ENCODE measurements at regions not wholly inside any gene's neighbourhood (a gene's known extent, or its start where the extent isn't known, plus 50 kb on each side); places are given as distances from the start of the nearest gene placed in this dataset.

GRCh38 chr5:118195211-118195610 is 793.1 kb downstream of the DTWD2 start:
- TF ChIP-seq CTCF (IDR thresholded peaks at IDR 0.05 in 8 of 11, conservative IDR thresholded peaks at IDR 0.05 in 3 of 11) = no peak
- TF ChIP-seq POLR2A (IDR thresholded peaks at IDR 0.05) = no peak
- no peak for TF ChIP-seq POLR2AphosphoS5 (IDR thresholded peaks at IDR 0.05)

Measured in spleen (tissue), 7 donors.